H1 (cell line): ENCODE measurements at regions not wholly inside any gene's neighbourhood (a gene's known extent, or its start where the extent isn't known, plus 50 kb on each side); places are given as distances from the start of the nearest gene placed in this dataset.

Experiments
- CTCF ChIA-PET: fragments of 300-600 bp; sonication (Branson Sonifier 250); formaldehyde crosslinking; loops from one replicate; lab custom pipeline; 2021; ENCODE audit not compliant: partially characterized antibody; lab: Charles Lee
- POLR2A ChIA-PET: fragments of 300-600 bp; sonication (Branson Sonifier 250); formaldehyde crosslinking; loops from one replicate; lab custom pipeline; 2021; ENCODE audit warnings: inconsistent platforms; ENCODE audit not compliant: partially characterized antibody; lab: Charles Lee
- DNase-seq, 2 experiments: peaks; one replicate each; pipeline versions ENCODE4 v3.0.0 to v3.0.0-alpha.2; 2010 to 2022; ENCODE audit warnings: low spot score in 2 of 2, low read depth in 1 of 2, mixed read lengths in 1 of 2
- FAIRE-seq: peaks from 2 replicates; lab custom pipeline; 2011; peaks lifted over from hg19 to GRCh38; lab: Jason Lieb, UNC
- H2AFZ ChIP-seq: 2 replicates; pipeline ENCODE4 v1.8.1; 2012; ENCODE audit warnings: low read length, inconsistent platforms
- H2AK5ac ChIP-seq: 2 replicates; pipeline ENCODE4 v1.6.1; 2013; ENCODE audit warnings: low read depth, low read length
- H2BK120ac ChIP-seq: replicated peaks from 2 replicates; pipeline ENCODE3; 2013; ENCODE audit warnings: low read depth, low read length, inconsistent platforms
- H2BK12ac ChIP-seq: 2 replicates; pipeline ENCODE4 v1.6.1; 2013; ENCODE audit warnings: low read depth, low read length
- H2BK15ac ChIP-seq: 2 replicates; pipeline ENCODE4 v1.6.1; 2013; ENCODE audit warnings: low read length
- H2BK20ac ChIP-seq: 2 replicates; pipeline ENCODE4 v1.6.1; 2013; ENCODE audit warnings: low read length
- H2BK5ac ChIP-seq: 2 replicates; pipeline ENCODE4 v1.6.1; 2013; ENCODE audit warnings: low read depth, low read length
- H3K14ac ChIP-seq: 2 replicates; pipeline ENCODE4 v1.6.1; 2013; ENCODE audit warnings: inconsistent platforms; ENCODE audit not compliant: insufficient read length
- H3K18ac ChIP-seq: 2 replicates; pipeline ENCODE4 v1.6.1; 2013; ENCODE audit warnings: low read length; ENCODE audit errors: extremely low read depth
- H3K23ac ChIP-seq: 2 replicates; pipeline ENCODE4 v1.6.1; 2013; ENCODE audit warnings: inconsistent platforms; ENCODE audit not compliant: insufficient read length
- H3K23me2 ChIP-seq: 2 replicates; pipeline ENCODE4 v1.6.1; 2013; ENCODE audit warnings: low read depth, low read length
- H3K27ac ChIP-seq: 2 replicates; pipeline ENCODE4 v1.6.1; 2011; ENCODE audit warnings: low read depth, low read length, inconsistent platforms
- H3K27me3 ChIP-seq, 4 experiments: replicated peaks in 1 of 4; 1 replicate in 1 of 4; 2 replicates in 3 of 4; pipeline versions ENCODE4 v1.6.1 to v1.8.1; 2011 to 2013; ENCODE audit warnings: low read length in 3 of 4, mild to moderate bottlenecking in 3 of 4, inconsistent platforms in 2 of 4, mixed read lengths in 2 of 4, moderate library complexity in 1 of 4; ENCODE audit not compliant: control insufficient read depth in 3 of 4, insufficient read depth in 3 of 4; ENCODE audit errors: extremely low read depth in 1 of 4
- H3K36me3 ChIP-seq, 4 experiments: 2 replicates each; pipeline versions ENCODE4 v1.6.1 to v1.8.1; 2011 to 2013; ENCODE audit warnings: mild to moderate bottlenecking in 4 of 4, low read length in 3 of 4, moderate library complexity in 2 of 4, control low read depth in 1 of 4, inconsistent platforms in 1 of 4; ENCODE audit not compliant: insufficient read depth in 4 of 4, control insufficient read depth in 2 of 4
- H3K4ac ChIP-seq: replicated peaks from 2 replicates; pipeline ENCODE3; 2013; ENCODE audit warnings: low read length, low read depth, mixed read lengths, inconsistent platforms; ENCODE audit not compliant: insufficient read length
- H3K4me1 ChIP-seq, 4 experiments: replicated peaks in 1 of 4; 1 replicate in 1 of 4; 2 replicates in 3 of 4; pipeline versions ENCODE4 v1.6.1 to v1.8.1; 2011 to 2013; ENCODE audit warnings: low read length in 3 of 4, inconsistent platforms in 2 of 4, mixed read lengths in 1 of 4; ENCODE audit not compliant: insufficient read depth in 4 of 4, control insufficient read depth in 3 of 4
- H3K4me2 ChIP-seq, 2 experiments: 2 replicates each; pipeline versions ENCODE4 v1.6.1 to v1.8.1; 2011 to 2013; ENCODE audit warnings: low read depth in 2 of 2, low read length in 2 of 2, control low read depth in 1 of 2, inconsistent platforms in 1 of 2, mild to moderate bottlenecking in 1 of 2; ENCODE audit not compliant: insufficient read depth in 1 of 2
- H3K4me3 ChIP-seq, 4 experiments: fragments of 200-600, 300-600 bp in 1 of 4; sonication (generic), shearing (Covaris generic), sonication (Bioruptor Twin) in 1 of 4; 2 replicates each; pipeline versions ENCODE4 v1.5.1 to v1.8.1; 2011 to 2016; ENCODE audit warnings: low read length in 4 of 4, low read depth in 3 of 4, control low read depth in 2 of 4, inconsistent platforms in 2 of 4, mild to moderate bottlenecking in 2 of 4, mixed read lengths in 1 of 4, moderate library complexity in 1 of 4; ENCODE audit not compliant: insufficient read depth in 2 of 4; ENCODE audit errors: extremely low read depth in 1 of 4
- H3K56ac ChIP-seq: replicated peaks from 2 replicates; pipeline ENCODE3; 2013; ENCODE audit warnings: low read depth, mild to moderate bottlenecking, mixed read lengths, low read length, inconsistent platforms; ENCODE audit not compliant: insufficient read length
- H3K79me1 ChIP-seq: 2 replicates; pipeline ENCODE4 v1.6.1; 2013; ENCODE audit warnings: low read depth, low read length, control low read depth
- H3K79me2 ChIP-seq, 2 experiments: 2 replicates each; pipeline versions ENCODE4 v1.6.1 to v1.8.1; 2012 to 2013; ENCODE audit warnings: low read length in 2 of 2, mild to moderate bottlenecking in 2 of 2, inconsistent platforms in 1 of 2; ENCODE audit not compliant: insufficient read depth in 2 of 2, control insufficient read depth in 1 of 2
- H3K9ac ChIP-seq, 4 experiments: replicated peaks in 1 of 4; 1 replicate in 1 of 4; 2 replicates in 3 of 4; pipeline versions ENCODE4 v1.6.1 to v1.8.1; 2011 to 2013; ENCODE audit warnings: low read depth in 3 of 4, low read length in 3 of 4, control low read depth in 2 of 4, mild to moderate bottlenecking in 2 of 4, moderate library complexity in 2 of 4, inconsistent platforms in 1 of 4; ENCODE audit errors: extremely low read depth in 1 of 4
- H3K9me3 ChIP-seq, 2 experiments: 2 replicates each; pipeline versions ENCODE4 v1.6.1 to v1.8.1; 2012 to 2013; ENCODE audit warnings: mild to moderate bottlenecking in 2 of 2, moderate library complexity in 2 of 2, control low read depth in 1 of 2, inconsistent platforms in 1 of 2, low read depth in 1 of 2, low read length in 1 of 2, mixed read lengths in 1 of 2; ENCODE audit not compliant: insufficient read depth in 2 of 2
- H4K20me1 ChIP-seq, 2 experiments: replicated peaks in 1 of 2; 2 replicates each; pipeline versions ENCODE3 to v1.8.1; 2011 to 2013; ENCODE audit warnings: inconsistent platforms in 2 of 2, low read length in 2 of 2, mild to moderate bottlenecking in 1 of 2; ENCODE audit not compliant: insufficient read depth in 2 of 2, control insufficient read depth in 1 of 2
- H4K5ac ChIP-seq: 2 replicates; pipeline ENCODE4 v1.6.1; 2013; ENCODE audit warnings: low read length, low read depth, mixed read lengths, inconsistent platforms; ENCODE audit not compliant: insufficient read length
- H4K8ac ChIP-seq: 2 replicates; pipeline ENCODE4 v1.8.0; 2013; ENCODE audit warnings: mild to moderate bottlenecking, moderate library complexity, low read length, inconsistent platforms; ENCODE audit not compliant: insufficient read depth; ENCODE audit errors: extremely low read depth
- H4K91ac ChIP-seq: replicated peaks from 2 replicates; pipeline ENCODE3; 2013; ENCODE audit warnings: low read length, mixed read lengths, inconsistent platforms; ENCODE audit not compliant: insufficient read length
- EGR1 ChIP-seq: IDR thresholded peaks from 2 replicates; pipeline ENCODE4 v1.6.1; 2011; ENCODE audit warnings: low read depth, low read length, borderline replicate concordance
- EZH2 ChIP-seq: fragments of 200-600 bp; sonication (generic); IDR thresholded peaks from 2 replicates; pipeline ENCODE4 v1.7.1; 2012; ENCODE audit warnings: low read depth, mild to moderate bottlenecking, moderate library complexity, low read length, inconsistent platforms; ENCODE audit not compliant: severe bottlenecking
- FOSL1 ChIP-seq: IDR thresholded peaks from 2 replicates; pipeline ENCODE4 v1.6.1; 2011; ENCODE audit warnings: mild to moderate bottlenecking, low read depth, low read length, moderate library complexity; ENCODE audit not compliant: insufficient read depth
- MAX ChIP-seq: IDR thresholded peaks from 2 replicates; pipeline ENCODE4 v1.6.1; 2012; ENCODE audit warnings: inconsistent platforms
- PHF8 ChIP-seq: fragments of 200-600 bp; sonication (generic); conservative IDR thresholded peaks from 2 replicates; pipeline ENCODE4 v1.7.1; 2012; ENCODE audit warnings: low read depth, mild to moderate bottlenecking, inconsistent platforms, low read length, moderate library complexity
- POLR2A ChIP-seq, 2 experiments: IDR thresholded peaks; 1 replicate in 1 of 2; 2 replicates in 1 of 2; pipeline ENCODE4 v1.6.1; 2011; ENCODE audit warnings: low read depth in 2 of 2, low read length in 2 of 2, mild to moderate bottlenecking in 2 of 2; ENCODE audit errors: control extremely low read depth in 1 of 2
- POLR2AphosphoS5 ChIP-seq: IDR thresholded peaks from 2 replicates; pipeline ENCODE4 v1.6.1; 2011; ENCODE audit warnings: low read depth, low read length
- POU5F1 ChIP-seq: IDR thresholded peaks from 2 replicates; pipeline ENCODE4 v1.6.1; 2011; ENCODE audit warnings: low read depth, mild to moderate bottlenecking, low read length, moderate library complexity
- RFX5 ChIP-seq: IDR thresholded peaks from 2 replicates; pipeline ENCODE4 v1.6.1; 2011; ENCODE audit warnings: low read depth, low read length, improper control_type of control experiment, borderline replicate concordance
- WGBS, 2 experiments: shearing (Covaris generic) in 1 of 2; methylation state at CpG; one replicate each; pipeline versions ENCODE4 v1.1.6 to v1.1.7; 2013 to 2015; ENCODE audit warnings: low lambda C conversion rate in 2 of 2, mixed read lengths in 2 of 2, inconsistent platforms in 1 of 2, low coverage in 1 of 2, missing lambda C conversion rate in 1 of 2; ENCODE audit not compliant: insufficient replicate concordance in 2 of 2, insufficient coverage in 1 of 2, insufficient read length in 1 of 2; ENCODE audit errors: extremely low coverage in 1 of 2, missing lambda C conversion rate in 1 of 2; 5-methylcytosine and 5-hydroxymethylcytosine counted together
- TF ChIP-seq, protein P1 (sequence below): IDR thresholded peaks from 2 replicates; pipeline ENCODE4 v1.6.1; 2012; ENCODE audit warnings: low read length, inconsistent platforms

- H3K4me1 ChIP-seq: no peaks in the 10 kb centered on the region
- H2BK12ac ChIP-seq: no peak overlapping the region
- H3K79me1 ChIP-seq: no peaks in the 10 kb centered on the region
- FAIRE-seq: no peak
- H3K18ac ChIP-seq: no peak overlapping the region
- no peak overlapping the region for H3K9ac ChIP-seq
- DNase-seq: no peak
- no peak overlapping the region for H3K4me3 ChIP-seq
- H4K20me1 ChIP-seq: no peaks in the 10 kb centered on the region
- no peaks in the 10 kb centered on the region for H3K27me3 ChIP-seq
- no peaks in the 10 kb centered on the region for H3K23me2 ChIP-seq
- no peak overlapping the region for H4K8ac ChIP-seq
- H2BK5ac ChIP-seq: no peak overlapping the region
- H2BK15ac ChIP-seq: no peak overlapping the region
- no peak overlapping the region for H4K91ac ChIP-seq
- TF ChIP-seq MAX (no peak), POU5F1 (no peak), POLR2AphosphoS5 (no peak), EGR1 (no peak), FOSL1 (no peak), PHF8 (no peak), EZH2 (no peak), RFX5 (no peak), POLR2A (IDR thresholded peaks at IDR 0.05; ENCODE audit: control extremely low read depth in 1 of 2, low read depth in 2 of 2, low read length in 2 of 2) (no peak)
- TF ChIP-seq, protein P1, sequence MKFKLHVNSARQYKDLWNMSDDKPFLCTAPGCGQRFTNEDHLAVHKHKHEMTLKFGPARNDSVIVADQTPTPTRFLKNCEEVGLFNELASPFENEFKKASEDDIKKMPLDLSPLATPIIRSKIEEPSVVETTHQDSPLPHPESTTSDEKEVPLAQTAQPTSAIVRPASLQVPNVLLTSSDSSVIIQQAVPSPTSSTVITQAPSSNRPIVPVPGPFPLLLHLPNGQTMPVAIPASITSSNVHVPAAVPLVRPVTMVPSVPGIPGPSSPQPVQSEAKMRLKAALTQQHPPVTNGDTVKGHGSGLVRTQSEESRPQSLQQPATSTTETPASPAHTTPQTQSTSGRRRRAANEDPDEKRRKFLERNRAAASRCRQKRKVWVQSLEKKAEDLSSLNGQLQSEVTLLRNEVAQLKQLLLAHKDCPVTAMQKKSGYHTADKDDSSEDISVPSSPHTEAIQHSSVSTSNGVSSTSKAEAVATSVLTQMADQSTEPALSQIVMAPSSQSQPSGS: no peak
- TF ChIP-seq, all 59 proteins: peak for 0
- no peak overlapping the region for H2AK5ac ChIP-seq
- no peak overlapping the region for H3K56ac ChIP-seq
- no peaks in the 10 kb centered on the region for H3K36me3 ChIP-seq
- 79% methylated on average over 1 of the region's 1 CpG; no CpG with 5 or more reads in 1 of the 2 experiments for WGBS, 2 experiments
- H2BK20ac ChIP-seq: no peak overlapping the region
- H3K27ac ChIP-seq: no peak overlapping the region
- H2AFZ ChIP-seq: no peak overlapping the region
- H2BK120ac ChIP-seq: no peak overlapping the region
- H4K5ac ChIP-seq: no peak overlapping the region
- ChIA-PET CTCF (no interaction called here), POLR2A (no interaction called here)
- H3K14ac ChIP-seq: no peak overlapping the region
- no peak overlapping the region for H3K23ac ChIP-seq
- no peaks in the 10 kb centered on the region for H3K79me2 ChIP-seq
- no peak overlapping the region for H3K4ac ChIP-seq
- no peak overlapping the region for H3K4me2 ChIP-seq
- H3K9me3 ChIP-seq: no peaks in the 10 kb centered on the region
Measured at GRCh38 chr7:9874182-9874581, 1099.5 kb upstream of the PHF14 start.
